PC-3 (cell line): ENCODE measurements at regions not wholly inside any gene's neighbourhood (a gene's known extent, or its start where the extent isn't known, plus 50 kb on each side); places are given as distances from the start of the nearest gene placed in this dataset.

Experiments
- CTCF ChIP-seq: fragments of 300-600 bp; sonication (generic); conservative IDR thresholded peaks from 2 replicates; pipeline ENCODE4 v1.5.1; 2017; ENCODE audit warnings: antibody characterized with exemption, low read depth, mild to moderate bottlenecking, low read length
- EZH2 ChIP-seq: fragments of 300-600 bp; sonication (generic); IDR thresholded peaks from one replicate; pipeline ENCODE4 v1.6.1; 2017; ENCODE audit warnings: antibody characterized with exemption, mild to moderate bottlenecking, low read length; ENCODE audit not compliant: unreplicated experiment

DNA sequence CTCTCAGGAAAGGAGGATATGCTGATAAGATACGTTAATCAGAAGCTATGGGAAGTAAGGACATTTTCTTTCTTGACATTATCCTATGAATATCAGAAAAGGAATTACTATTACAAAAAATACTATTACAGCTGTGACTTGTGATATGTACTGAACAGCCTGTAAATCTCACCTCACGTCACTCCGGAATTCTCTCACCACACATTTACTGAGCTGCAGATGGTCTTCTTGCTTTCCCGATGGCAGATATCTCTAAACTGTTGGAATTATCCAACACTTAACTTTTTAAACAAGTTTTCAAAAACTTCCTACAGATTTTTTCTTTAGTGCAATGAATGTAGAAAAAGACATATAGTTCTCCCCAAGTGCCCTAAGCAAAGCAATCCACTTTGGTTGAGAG lies 313.4 kb downstream of the GPR37 start:
- TF ChIP-seq CTCF: no peak
- no peak for TF ChIP-seq EZH2
